Activated B cell treated with CpG ODN at 0.5 μM for 24 hours (primary cell): ENCODE measurements at regions not wholly inside any gene's neighbourhood (a gene's known extent, or its start where the extent isn't known, plus 50 kb on each side); places are given as distances from the start of the nearest gene placed in this dataset.

Source experiments
- ATAC-seq: fragments of 200-7000 bp; cut with Tn5 transposase; one replicate; pipeline ENCODE4 v1.10.0; 2021; ENCODE audit warnings: low read depth, mild to moderate bottlenecking, moderate library complexity
- CTCF ChIA-PET: fragments of 350-600 bp; sonication (Branson Sonifier 250); formaldehyde crosslinking; loops from one replicate; lab custom pipeline; 2021; ENCODE audit warnings: antibody characterized with exemption; lab: Charles Lee
- POLR2A ChIA-PET: fragments of 350-600 bp; sonication (Branson Sonifier 250); formaldehyde crosslinking; loops from one replicate; lab custom pipeline; 2021; ENCODE audit warnings: antibody characterized with exemption; lab: Charles Lee
- DNase-seq: peaks from one replicate; pipeline ENCODE4 v3.0.0; 2022
- H3K27ac Mint-ChIP-seq: one replicate; pipeline ENCODE4 v1.8.0; 2020; ENCODE audit warnings: mixed read lengths
- H3K27me3 Mint-ChIP-seq: one replicate; pipeline ENCODE4 v1.8.0; 2021; ENCODE audit warnings: mixed read lengths
- H3K36me3 Mint-ChIP-seq: one replicate; pipeline ENCODE4 v1.8.0; 2021; ENCODE audit warnings: low read depth, mixed read lengths
- H3K4me1 Mint-ChIP-seq: one replicate; pipeline ENCODE4 v1.8.0; 2021; ENCODE audit warnings: mixed read lengths
- H3K4me3 Mint-ChIP-seq: one replicate; pipeline ENCODE4 v1.8.0; 2020; ENCODE audit warnings: mild to moderate bottlenecking, mixed read lengths
- H3K9me3 Mint-ChIP-seq: one replicate; pipeline ENCODE4 v1.8.0; 2020; ENCODE audit warnings: mixed read lengths
- CTCF ChIP-seq: fragments of 200-600 bp; IDR thresholded peaks from one replicate; pipeline ENCODE4 v1.8.0; 2022; ENCODE audit warnings: antibody characterized with exemption, mild to moderate bottlenecking
- intact Hi-C: fragments of 100-400 bp; cut with micrococcal nuclease; formaldehyde crosslinking; loops from one replicate; pipeline ENCODE4 v1.15.1; 2024

- Mint-ChIP-seq H3K4me1 (peaks cover 20% of the 10 kb centered on the region), H3K9me3 (no peaks in the 10 kb centered on the region), H3K27ac (no peak overlapping the region), H3K4me3 (no peak overlapping the region), H3K27me3 (no peaks in the 10 kb centered on the region), H3K36me3 (no peaks in the 10 kb centered on the region)
- no peak for ATAC-seq
- no peak for DNase-seq
- CTCF ChIA-PET: no interaction called here
- TF ChIP-seq CTCF: no peak
- POLR2A ChIA-PET: no interaction called here
- intact Hi-C loops: loop anchor here (5.0 kb wide), 1 partner anchor 218 kb away; no protein-coding TSS in a partner anchor
Observed at GRCh38 chr16:80889779-80890359, 85.5 kb upstream of the CDYL2 start.

GRCh38 chr16:80887062-80887461 lies 82.7 kb upstream of the CDYL2 start:
- H3K4me3 Mint-ChIP-seq: no peak overlapping the region
- DNase-seq: no peak
- CTCF ChIA-PET: no interaction called here
- POLR2A ChIA-PET: no interaction called here
- H3K9me3 Mint-ChIP-seq: no peaks in the 10 kb centered on the region
- no peak for ATAC-seq
- peaks cover 6% of the 10 kb centered on the region for H3K27me3 Mint-ChIP-seq
- TF ChIP-seq CTCF: no peak
- H3K4me1 Mint-ChIP-seq: peaks cover 11% of the 10 kb centered on the region
- intact Hi-C loops: no loop called here
- H3K27ac Mint-ChIP-seq: no peak overlapping the region
- H3K36me3 Mint-ChIP-seq: no peaks in the 10 kb centered on the region

- no peak for DNase-seq
- Mint-ChIP-seq H3K4me1 (no peaks in the 10 kb centered on the region), H3K27ac (no peak overlapping the region), H3K4me3 (no peak overlapping the region), H3K27me3 (peaks cover 9% of the 10 kb centered on the region), H3K36me3 (no peaks in the 10 kb centered on the region), H3K9me3 (no peaks in the 10 kb centered on the region)
- ChIA-PET CTCF (no interaction called here), POLR2A (no interaction called here)
- no peak for ATAC-seq
- no peak for TF ChIP-seq CTCF
- intact Hi-C loops: no loop called here
Observed at GRCh38 chr16:80883816-80884215, 79.4 kb upstream of the CDYL2 start.

GRCh38 chr16:80883159-80883642 lies 78.8 kb upstream of the CDYL2 start:
- DNase-seq (no peak), ATAC-seq (no peak)
- ChIA-PET CTCF (no interaction called here), POLR2A (no interaction called here)
- no peak overlapping the region for H3K4me3 Mint-ChIP-seq
- TF ChIP-seq CTCF: no peak
- no peaks in the 10 kb centered on the region for H3K9me3 Mint-ChIP-seq
- no peak overlapping the region for H3K27ac Mint-ChIP-seq
- H3K27me3 Mint-ChIP-seq: peaks cover 9% of the 10 kb centered on the region
- intact Hi-C loops: no loop called here
- no peaks in the 10 kb centered on the region for H3K4me1 Mint-ChIP-seq
- no peaks in the 10 kb centered on the region for H3K36me3 Mint-ChIP-seq

GRCh38 chr16:80875616-80876015 lies 71.2 kb upstream of the CDYL2 start:
- Mint-ChIP-seq H3K4me3 (no peak overlapping the region), H3K4me1 (no peaks in the 10 kb centered on the region), H3K36me3 (peaks cover 3% of the 10 kb centered on the region), H3K27ac (no peak overlapping the region), H3K27me3 (peaks cover 18% of the 10 kb centered on the region), H3K9me3 (no peaks in the 10 kb centered on the region)
- ATAC-seq (no peak), DNase-seq (no peak)
- POLR2A ChIA-PET: no interaction called here
- intact Hi-C loops: no loop called here
- no peak for TF ChIP-seq CTCF
- CTCF ChIA-PET: no interaction called here
